SK-N-SH treated with all-trans-retinoic acid at 6 μM for 48 hours (cell line): ENCODE measurements at regions not wholly inside any gene's neighbourhood (a gene's known extent, or its start where the extent isn't known, plus 50 kb on each side); places are given as distances from the start of the nearest gene placed in this dataset.

Source experiments
- ATAC-seq: fragments of 200-7000 bp; cut with Tn5 transposase; 3 replicates; pipeline ENCODE4 v1.9.1; 2020; ENCODE audit warnings: mild to moderate bottlenecking, moderate library complexity
- ARNTL ChIP-seq: fragments of 450-650 bp; formaldehyde crosslinking; IDR thresholded peaks from 2 replicates; pipeline ENCODE4 v1.5.0; 2020; ENCODE audit warnings: low read depth, mild to moderate bottlenecking, moderate library complexity, borderline replicate concordance
- BACH2 ChIP-seq: fragments of 250-450 bp; sonication (Bioruptor Pico); IDR thresholded peaks from 2 replicates; pipeline ENCODE4 v1.9.0; 2021; ENCODE audit warnings: mild to moderate bottlenecking, borderline replicate concordance
- CREB5 ChIP-seq: fragments of 250-450 bp; sonication (Bioruptor Pico); IDR thresholded peaks from 2 replicates; pipeline ENCODE4 v1.5.1; 2020; ENCODE audit warnings: low read depth, mild to moderate bottlenecking, moderate library complexity
- CSDC2 ChIP-seq: fragments of 250-450 bp; sonication (Bioruptor Pico); IDR thresholded peaks from 2 replicates; pipeline ENCODE4 v1.5.0; 2020; ENCODE audit warnings: mild to moderate bottlenecking, moderate library complexity
- ESRRG ChIP-seq: fragments of 250-450 bp; sonication (Bioruptor Pico); IDR thresholded peaks from 2 replicates; pipeline ENCODE4 v1.6.1; 2021; ENCODE audit warnings: mild to moderate bottlenecking
- GLIS3 ChIP-seq: fragments of 250-450 bp; sonication (Bioruptor Pico); IDR thresholded peaks from 2 replicates; pipeline ENCODE4 v1.5.0; 2020; ENCODE audit warnings: mild to moderate bottlenecking, moderate library complexity
- ISL1 ChIP-seq: fragments of 250-450 bp; sonication (Bioruptor Pico); IDR thresholded peaks from 2 replicates; pipeline ENCODE4 v2.1.2; 2022; ENCODE audit warnings: mild to moderate bottlenecking, moderate library complexity
- PPARA ChIP-seq: fragments of 250-450 bp; sonication (Bioruptor Pico); IDR thresholded peaks from 2 replicates; pipeline ENCODE4 v1.5.0; 2020; ENCODE audit warnings: mild to moderate bottlenecking, borderline replicate concordance
- RARB ChIP-seq: fragments of 250-450 bp; sonication (Bioruptor Pico); IDR thresholded peaks from 2 replicates; pipeline ENCODE4 v1.8.0; 2021; ENCODE audit warnings: mild to moderate bottlenecking, moderate library complexity
- SNAI2 ChIP-seq: fragments of 250-450 bp; sonication (Bioruptor Pico); IDR thresholded peaks from 2 replicates; pipeline ENCODE4 v1.5.0; 2020; ENCODE audit warnings: mild to moderate bottlenecking, moderate library complexity
- TOX ChIP-seq: fragments of 250-450 bp; sonication (Bioruptor Pico); IDR thresholded peaks from 2 replicates; pipeline ENCODE4 v1.8.0; 2021; ENCODE audit warnings: mild to moderate bottlenecking, moderate library complexity, borderline replicate concordance
- TSHZ2 ChIP-seq: fragments of 250-450 bp; sonication (Bioruptor Pico); IDR thresholded peaks from 2 replicates; pipeline ENCODE4 v1.5.0; 2020; ENCODE audit warnings: mild to moderate bottlenecking, moderate library complexity
- ZC3H10 ChIP-seq: fragments of 250-450 bp; sonication (Bioruptor Pico); IDR thresholded peaks from 2 replicates; pipeline ENCODE4 v1.5.1; 2021; ENCODE audit warnings: mild to moderate bottlenecking, moderate library complexity
- ZFP3 ChIP-seq: fragments of 250-450 bp; sonication (Bioruptor Pico); IDR thresholded peaks from 2 replicates; pipeline ENCODE4 v1.5.0; 2020; ENCODE audit warnings: mild to moderate bottlenecking, moderate library complexity
- ZFP30 ChIP-seq: fragments of 450-650 bp; formaldehyde crosslinking; IDR thresholded peaks from 2 replicates; pipeline ENCODE4 v1.5.0; 2022; ENCODE audit warnings: mild to moderate bottlenecking, moderate library complexity
- ZNF565 ChIP-seq: fragments of 450-650 bp; formaldehyde crosslinking; conservative IDR thresholded peaks from 2 replicates; pipeline ENCODE4 v1.5.0; 2020; ENCODE audit warnings: low read depth, mild to moderate bottlenecking, moderate library complexity
- ZNF70 ChIP-seq: fragments of 450-650 bp; formaldehyde crosslinking; IDR thresholded peaks from 2 replicates; pipeline ENCODE4 v1.5.0; 2020; ENCODE audit warnings: mild to moderate bottlenecking, moderate library complexity
- ZNF8 ChIP-seq: fragments of 450-650 bp; formaldehyde crosslinking; IDR thresholded peaks from 2 replicates; pipeline ENCODE4 v1.5.0; 2020; ENCODE audit warnings: mild to moderate bottlenecking, moderate library complexity
- TF ChIP-seq, protein P1 (sequence below): fragments of 250-450 bp; sonication (Bioruptor Pico); IDR thresholded peaks from 2 replicates; pipeline ENCODE4 v1.5.1; 2021; ENCODE audit warnings: mild to moderate bottlenecking, moderate library complexity
- TF ChIP-seq, protein P2 (sequence below): fragments of 250-450 bp; sonication (Bioruptor Pico); IDR thresholded peaks from 2 replicates; pipeline ENCODE4 v1.8.0; 2021; ENCODE audit warnings: low read depth, mild to moderate bottlenecking, moderate library complexity, borderline replicate concordance

- TF ChIP-seq, protein P1, sequence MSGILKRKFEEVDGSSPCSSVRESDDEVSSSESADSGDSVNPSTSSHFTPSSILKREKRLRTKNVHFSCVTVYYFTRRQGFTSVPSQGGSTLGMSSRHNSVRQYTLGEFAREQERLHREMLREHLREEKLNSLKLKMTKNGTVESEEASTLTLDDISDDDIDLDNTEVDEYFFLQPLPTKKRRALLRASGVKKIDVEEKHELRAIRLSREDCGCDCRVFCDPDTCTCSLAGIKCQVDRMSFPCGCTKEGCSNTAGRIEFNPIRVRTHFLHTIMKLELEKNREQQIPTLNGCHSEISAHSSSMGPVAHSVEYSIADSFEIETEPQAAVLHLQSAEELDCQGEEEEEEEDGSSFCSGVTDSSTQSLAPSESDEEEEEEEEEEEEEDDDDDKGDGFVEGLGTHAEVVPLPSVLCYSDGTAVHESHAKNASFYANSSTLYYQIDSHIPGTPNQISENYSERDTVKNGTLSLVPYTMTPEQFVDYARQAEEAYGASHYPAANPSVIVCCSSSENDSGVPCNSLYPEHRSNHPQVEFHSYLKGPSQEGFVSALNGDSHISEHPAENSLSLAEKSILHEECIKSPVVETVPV (CRISPR knock-in tag): no peak
- TF ChIP-seq ZNF70 (CRISPR knock-in tag): 0 out of 2 replicates have a peak, but pooled peaks have one; percentile 19
- TF ChIP-seq ZFP30 (CRISPR knock-in tag): no peak
- TF ChIP-seq PPARA (CRISPR knock-in tag): no peak
- no peak for TF ChIP-seq RARB (CRISPR knock-in tag)
- no peak for TF ChIP-seq ARNTL (CRISPR knock-in tag)
These were observed 1906.0 kb upstream of the PIK3C3 start (continued) for GRCh38 chr18:40048886-40049650.

GRCh38 chr18:40048253-40048652 lies 1906.8 kb upstream of the PIK3C3 start:
- TF ChIP-seq GLIS3 (CRISPR knock-in tag) (no peak), ZNF8 (CRISPR knock-in tag) (no peak), ZNF70 (CRISPR knock-in tag) (no peak), ARNTL (CRISPR knock-in tag) (no peak), TOX (CRISPR knock-in tag) (no peak), ISL1 (no peak), ZFP30 (CRISPR knock-in tag) (no peak), TSHZ2 (no peak), SNAI2 (no peak), BACH2 (CRISPR knock-in tag) (no peak), CREB5 (CRISPR knock-in tag) (no peak), RARB (CRISPR knock-in tag) (no peak), ZC3H10 (no peak), ZNF565 (CRISPR knock-in tag) (no peak), PPARA (CRISPR knock-in tag) (no peak), ZFP3 (no peak), CSDC2 (CRISPR knock-in tag) (no peak), ESRRG (no peak)
- TF ChIP-seq, protein P2, sequence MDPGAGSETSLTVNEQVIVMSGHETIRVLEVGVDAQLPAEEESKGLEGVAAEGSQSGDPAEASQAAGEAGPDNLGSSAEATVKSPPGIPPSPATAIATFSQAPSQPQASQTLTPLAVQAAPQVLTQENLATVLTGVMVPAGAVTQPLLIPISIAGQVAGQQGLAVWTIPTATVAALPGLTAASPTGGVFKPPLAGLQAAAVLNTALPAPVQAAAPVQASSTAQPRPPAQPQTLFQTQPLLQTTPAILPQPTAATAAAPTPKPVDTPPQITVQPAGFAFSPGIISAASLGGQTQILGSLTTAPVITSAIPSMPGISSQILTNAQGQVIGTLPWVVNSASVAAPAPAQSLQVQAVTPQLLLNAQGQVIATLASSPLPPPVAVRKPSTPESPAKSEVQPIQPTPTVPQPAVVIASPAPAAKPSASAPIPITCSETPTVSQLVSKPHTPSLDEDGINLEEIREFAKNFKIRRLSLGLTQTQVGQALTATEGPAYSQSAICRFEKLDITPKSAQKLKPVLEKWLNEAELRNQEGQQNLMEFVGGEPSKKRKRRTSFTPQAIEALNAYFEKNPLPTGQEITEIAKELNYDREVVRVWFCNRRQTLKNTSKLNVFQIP (CRISPR knock-in tag): no peak
- TF ChIP-seq, protein P1 (CRISPR knock-in tag): no peak
- TF ChIP-seq, all 23 proteins: peak for 0
- no peak for ATAC-seq

- no peak for ATAC-seq
- no peak for TF ChIP-seq TOX (CRISPR knock-in tag)
- TF ChIP-seq ARNTL (CRISPR knock-in tag): no peak
- no peak for TF ChIP-seq GLIS3 (CRISPR knock-in tag)
- no peak for TF ChIP-seq CSDC2 (CRISPR knock-in tag)
- TF ChIP-seq ZFP30 (CRISPR knock-in tag): no peak
- no peak for TF ChIP-seq RARB (CRISPR knock-in tag)
- TF ChIP-seq BACH2 (CRISPR knock-in tag): no peak
- no peak for TF ChIP-seq CREB5 (CRISPR knock-in tag)
- TF ChIP-seq, all 23 proteins: peak for 0
These were observed 1908.4 kb upstream of the PIK3C3 start for GRCh38 chr18:40046596-40046995.
